Upper lobe of left lung (tissue), 6 donors: ENCODE measurements at regions not wholly inside any gene's neighbourhood (a gene's known extent, or its start where the extent isn't known, plus 50 kb on each side); places are given as distances from the start of the nearest gene placed in this dataset.
"Not testable (repeated sequence)": the region's sequence is repeated elsewhere in the genome, so short reads cannot be mapped to it uniquely, and the experiment has no call there.

Experiments used
- ATAC-seq, 2 donors: fragments of 200-7000 bp; cut with Tn5 transposase; one replicate each; pipeline ENCODE4 v1.9.1; 2022; ENCODE audit warnings: mild to moderate bottlenecking in 2 of 2, moderate library complexity in 2 of 2; ENCODE audit not compliant: low FRiP score in 2 of 2
- DNase-seq, 2 donors: peaks; one replicate each; pipeline ENCODE4 v3.0.0-alpha.2; 2019 to 2020
- H3K27ac ChIP-seq, 4 donors: fragments of 200-600 bp; sonication (generic); one replicate each; pipeline ENCODE4 v1.5.1; 2016 to 2019
- H3K27me3 ChIP-seq, 4 donors: fragments of 200-600 bp; sonication (generic); one replicate each; pipeline ENCODE4 v1.5.1; 2017 to 2019
- H3K36me3 ChIP-seq, 4 donors: fragments of 200-600 bp; sonication (generic); one replicate each; pipeline ENCODE4 v1.5.1; 2016 to 2019
- H3K4me1 ChIP-seq, 4 donors: fragments of 200-600 bp; sonication (generic); one replicate each; pipeline ENCODE4 v1.5.1; 2018 to 2019
- H3K4me3 ChIP-seq, 4 donors: fragments of 200-600 bp; sonication (generic); one replicate each; pipeline ENCODE4 v1.5.1; 2017 to 2019; ENCODE audit warnings: mild to moderate bottlenecking in 2 of 4, moderate library complexity in 1 of 4
- H3K9me3 ChIP-seq, 4 donors: fragments of 200-600 bp; sonication (generic); one replicate each; pipeline ENCODE4 v1.5.1; 2018 to 2019
- EP300 ChIP-seq, 4 donors: sonication (generic); formaldehyde crosslinking; IDR thresholded peaks; one replicate each; pipeline ENCODE4 v1.5.1; 2017; ENCODE audit warnings: antibody characterized with exemption in 4 of 4, control low read depth in 2 of 4
- POLR2A ChIP-seq, 4 donors: fragments of 450-650 bp; IDR thresholded peaks; one replicate each; pipeline ENCODE4 v1.5.1; 2016 to 2017; ENCODE audit warnings: antibody characterized with exemption in 4 of 4, mild to moderate bottlenecking in 2 of 4
- POLR2AphosphoS5 ChIP-seq, 2 donors: sonication (generic); formaldehyde crosslinking; IDR thresholded peaks; one replicate each; pipeline ENCODE4 v1.5.1; 2017; ENCODE audit warnings: antibody characterized with exemption in 2 of 2
- WGBS, 2 donors: methylation state at CpG; one replicate each; pipeline ENCODE4 v1.1.5; 2017 to 2018; 5-methylcytosine and 5-hydroxymethylcytosine counted together
- TF ChIP-seq, protein P1 (sequence below), 6 experiments: fragments of 450-650 bp in 4 of 6; fragments of 200-600 bp in 2 of 6; sonication (generic) in 2 of 6; IDR thresholded peaks; one replicate each; pipeline ENCODE4 v1.5.1; 2016 to 2019; ENCODE audit warnings: antibody characterized with exemption in 6 of 6
- donor health status: DM: no; HTN: no; CAD: no; lungs with moderate emphysema.
- donor health status: DM: no; HTN: yes; CAD: no; lungs with severe emphysema.

DNA sequence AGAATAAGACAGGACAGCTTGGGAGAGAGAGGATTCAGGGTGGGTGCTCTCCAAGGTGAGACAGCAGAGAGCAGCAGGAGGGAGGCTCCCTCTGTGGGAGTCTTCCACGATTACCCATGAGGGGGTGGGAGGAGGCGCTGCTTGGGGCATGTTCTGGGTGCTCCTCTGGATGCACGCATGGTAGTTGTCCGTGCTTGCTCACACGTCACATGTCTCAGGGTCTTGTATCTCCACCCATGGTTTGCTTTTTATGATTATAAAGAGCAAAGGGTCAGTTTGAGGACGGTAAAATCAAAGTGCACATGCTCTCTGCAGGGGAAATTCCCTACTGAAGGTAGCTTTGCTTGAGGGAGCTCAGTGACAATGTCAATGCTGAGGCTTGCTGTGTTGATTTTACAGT is 338.4 kb downstream of the THBS2 start:
- TF ChIP-seq EP300 (IDR thresholded peaks at IDR 0.05): no peak
- no peak for TF ChIP-seq POLR2A (IDR thresholded peaks at IDR 0.05)
- TF ChIP-seq, protein P1, sequence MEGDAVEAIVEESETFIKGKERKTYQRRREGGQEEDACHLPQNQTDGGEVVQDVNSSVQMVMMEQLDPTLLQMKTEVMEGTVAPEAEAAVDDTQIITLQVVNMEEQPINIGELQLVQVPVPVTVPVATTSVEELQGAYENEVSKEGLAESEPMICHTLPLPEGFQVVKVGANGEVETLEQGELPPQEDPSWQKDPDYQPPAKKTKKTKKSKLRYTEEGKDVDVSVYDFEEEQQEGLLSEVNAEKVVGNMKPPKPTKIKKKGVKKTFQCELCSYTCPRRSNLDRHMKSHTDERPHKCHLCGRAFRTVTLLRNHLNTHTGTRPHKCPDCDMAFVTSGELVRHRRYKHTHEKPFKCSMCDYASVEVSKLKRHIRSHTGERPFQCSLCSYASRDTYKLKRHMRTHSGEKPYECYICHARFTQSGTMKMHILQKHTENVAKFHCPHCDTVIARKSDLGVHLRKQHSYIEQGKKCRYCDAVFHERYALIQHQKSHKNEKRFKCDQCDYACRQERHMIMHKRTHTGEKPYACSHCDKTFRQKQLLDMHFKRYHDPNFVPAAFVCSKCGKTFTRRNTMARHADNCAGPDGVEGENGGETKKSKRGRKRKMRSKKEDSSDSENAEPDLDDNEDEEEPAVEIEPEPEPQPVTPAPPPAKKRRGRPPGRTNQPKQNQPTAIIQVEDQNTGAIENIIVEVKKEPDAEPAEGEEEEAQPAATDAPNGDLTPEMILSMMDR (IDR thresholded peaks at IDR 0.05): no peak
- no peak for TF ChIP-seq POLR2AphosphoS5 (IDR thresholded peaks at IDR 0.05)
- no peaks in the 10 kb centered on the region for H3K36me3 ChIP-seq
- DNase-seq (no peak), ATAC-seq (no peak)
- H3K4me3 ChIP-seq: no peak overlapping the region
- 77 to 82% methylated on average over 6 of the region's 6 CpGs for WGBS, 2 donors
- no peaks in the 10 kb centered on the region for H3K4me1 ChIP-seq
- no peaks in the 10 kb centered on the region for H3K9me3 ChIP-seq
- no peak overlapping the region for H3K27ac ChIP-seq
- no peaks in the 10 kb centered on the region for H3K27me3 ChIP-seq

DNA sequence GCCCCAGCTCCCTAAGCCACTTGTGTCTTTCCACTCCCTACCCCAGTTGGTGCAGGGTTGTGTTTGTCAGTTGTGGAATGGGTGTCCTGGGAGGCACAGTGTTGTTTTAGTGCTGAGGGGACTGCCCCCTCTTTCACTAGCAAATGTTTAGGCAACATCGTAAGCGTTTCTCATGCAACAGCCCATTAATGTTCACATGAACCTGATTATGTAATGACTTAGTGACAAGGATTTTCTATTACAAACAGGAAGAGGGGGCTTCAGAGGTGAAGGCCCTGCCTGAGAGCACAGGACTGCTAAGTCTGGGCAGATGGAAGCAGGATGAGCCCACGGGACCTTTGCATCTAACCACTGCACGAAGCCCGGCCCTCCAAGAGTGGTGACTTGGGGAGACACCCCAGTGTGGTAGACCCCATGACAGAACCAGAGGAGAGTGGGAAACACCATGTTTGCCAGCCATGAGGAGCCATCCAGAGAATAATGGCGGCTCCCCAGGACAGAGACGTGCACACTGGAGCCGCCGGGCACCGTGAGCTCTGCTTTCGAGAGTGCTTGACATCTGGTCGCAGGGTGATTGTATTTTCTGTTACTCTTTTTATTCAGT is 339.7 kb downstream of the THBS2 start:
- WGBS, 2 donors: 87 to 88% methylated on average over 12 of the region's 12 CpGs
- H3K27ac ChIP-seq: no peak overlapping the region
- ATAC-seq (no peak), DNase-seq (no peak)
- H3K4me1 ChIP-seq: no peaks in the 10 kb centered on the region
- TF ChIP-seq EP300 (IDR thresholded peaks at IDR 0.05) (no peak), POLR2AphosphoS5 (IDR thresholded peaks at IDR 0.05) (no peak), POLR2A (IDR thresholded peaks at IDR 0.05) (no peak)
- TF ChIP-seq, protein P1 (IDR thresholded peaks at IDR 0.05): no peak
- no peak overlapping the region for H3K4me3 ChIP-seq
- H3K27me3 ChIP-seq: no peaks in the 10 kb centered on the region
- no peaks in the 10 kb centered on the region for H3K9me3 ChIP-seq
- H3K36me3 ChIP-seq: no peaks in the 10 kb centered on the region

DNA sequence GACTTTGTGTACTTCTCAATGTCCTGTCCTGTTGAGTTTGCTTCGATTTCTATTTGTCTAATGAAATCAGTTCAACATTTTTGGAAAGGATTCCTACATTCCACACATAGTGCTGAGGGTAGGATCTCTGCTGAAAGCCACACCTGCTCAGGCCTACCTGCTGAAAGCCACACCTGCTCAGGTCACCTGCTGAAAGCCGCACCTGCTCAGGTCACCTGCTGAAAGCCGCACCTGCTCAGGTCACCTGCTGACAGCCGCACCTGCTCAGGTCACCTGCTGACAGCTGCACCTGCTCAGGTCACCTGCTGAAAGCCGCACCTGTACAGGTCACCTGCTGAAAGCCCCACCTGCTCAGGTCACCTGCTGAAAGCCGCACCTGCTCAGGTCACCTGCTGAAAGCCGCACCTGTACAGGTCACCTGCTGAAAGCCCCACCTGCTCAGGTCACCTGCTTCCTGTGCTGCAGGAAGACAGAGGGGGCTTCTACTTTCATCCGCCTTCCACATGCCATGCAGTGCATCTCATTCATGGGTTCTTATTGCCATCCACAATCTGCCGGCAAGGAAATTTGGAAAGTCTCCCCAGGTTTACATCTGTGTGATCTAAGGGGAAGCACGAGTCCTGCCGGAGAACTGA is 340.3 kb downstream of the THBS2 start:
- not testable (repeated sequence) for H3K4me3 ChIP-seq, H3K9me3 ChIP-seq, DNase-seq, H3K4me1 ChIP-seq, H3K27me3 ChIP-seq, ATAC-seq, H3K27ac ChIP-seq, H3K36me3 ChIP-seq
- 51 to 69% methylated on average over 6 to 11 of the region's 11 CpGs for WGBS, 2 donors

DNA sequence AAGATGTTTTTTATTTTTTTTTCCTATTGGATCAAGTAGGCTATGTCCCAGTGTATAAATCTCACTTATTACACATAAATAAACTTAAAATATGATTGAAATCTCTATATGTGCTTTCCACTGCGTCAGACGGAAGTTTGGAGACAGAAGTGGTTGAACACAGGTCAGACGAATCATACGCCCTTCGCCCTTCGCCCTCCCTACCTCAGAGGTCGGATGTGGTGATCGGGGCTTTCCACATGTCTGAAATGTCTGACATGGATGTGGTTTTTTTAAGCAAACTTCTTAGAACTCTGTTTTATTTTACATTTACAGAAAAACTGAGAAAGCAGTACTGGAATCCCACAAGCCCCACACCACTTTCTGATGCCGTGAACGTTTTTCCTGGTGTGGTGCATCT is 344.4 kb downstream of the THBS2 start:
- no peak overlapping the region for H3K4me3 ChIP-seq
- H3K4me1 ChIP-seq: no peaks in the 10 kb centered on the region
- H3K9me3 ChIP-seq: no peaks in the 10 kb centered on the region
- 79 to 89% methylated on average over 10 of the region's 10 CpGs for WGBS, 2 donors
- no peak overlapping the region for H3K27ac ChIP-seq
- no peaks in the 10 kb centered on the region for H3K36me3 ChIP-seq
- H3K27me3 ChIP-seq: no peaks in the 10 kb centered on the region
- no peak for DNase-seq
- ATAC-seq: no peak
- no peak for TF ChIP-seq POLR2AphosphoS5 (IDR thresholded peaks at IDR 0.05)
- TF ChIP-seq, protein P1 (IDR thresholded peaks at IDR 0.05): no peak
- TF ChIP-seq EP300 (IDR thresholded peaks at IDR 0.05): no peak
- no peak for TF ChIP-seq POLR2A (IDR thresholded peaks at IDR 0.05)

DNA sequence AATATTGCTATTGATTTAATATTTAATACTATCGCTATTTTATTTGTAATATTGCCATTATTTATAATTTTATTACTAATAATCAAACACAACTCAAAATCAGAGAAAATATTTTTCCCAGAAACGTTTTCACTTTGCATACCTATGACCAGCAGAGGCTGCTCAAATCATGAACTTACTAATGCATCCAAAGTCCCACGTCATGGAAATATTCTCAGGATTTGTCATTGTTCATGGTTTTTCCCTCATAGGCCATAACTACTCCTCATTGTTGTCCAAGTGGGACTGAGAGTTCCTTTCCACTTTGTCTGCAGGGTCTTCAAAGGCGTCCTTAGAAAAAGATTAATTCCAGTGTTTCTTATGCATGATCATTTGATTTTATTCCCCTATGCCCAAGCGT is 344.8 kb downstream of the THBS2 start:
- Histone ChIP-seq H3K36me3 (no peaks in the 10 kb centered on the region), H3K9me3 (no peaks in the 10 kb centered on the region), H3K4me3 (no peak overlapping the region), H3K27ac (no peak overlapping the region), H3K4me1 (no peaks in the 10 kb centered on the region), H3K27me3 (no peaks in the 10 kb centered on the region)
- DNase-seq: no peak
- TF ChIP-seq EP300 (IDR thresholded peaks at IDR 0.05): no peak
- TF ChIP-seq, protein P1 (IDR thresholded peaks at IDR 0.05): no peak
- no peak for TF ChIP-seq POLR2A (IDR thresholded peaks at IDR 0.05)
- TF ChIP-seq POLR2AphosphoS5 (IDR thresholded peaks at IDR 0.05): no peak
- ATAC-seq: no peak
- WGBS, 2 donors: 78 to 82% methylated on average over 5 of the region's 5 CpGs
